ENCODE measurements at regions not wholly inside any gene's neighbourhood (a gene's known extent, or its start where the extent isn't known, plus 50 kb on each side); places are given as distances from the start of the nearest gene placed in this dataset.

DNA sequence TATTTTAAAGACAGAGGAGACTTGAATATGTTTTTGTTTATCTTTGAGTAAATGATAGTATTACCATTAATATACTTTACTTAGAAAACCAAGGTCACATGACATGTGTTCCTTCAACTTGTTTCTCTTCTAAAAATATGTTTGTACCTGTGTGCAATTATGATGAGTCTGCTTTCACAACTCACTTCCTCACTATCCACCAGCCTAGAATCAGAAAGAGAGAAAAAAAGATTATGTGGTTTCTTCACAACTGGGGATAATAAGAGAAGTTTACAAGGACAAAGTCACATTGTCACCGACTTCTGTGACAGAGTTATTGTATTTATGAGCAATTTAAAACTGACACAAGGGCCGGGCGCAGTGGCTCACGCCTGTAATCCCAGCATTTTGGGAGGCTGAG, 1112.1 kb downstream of the RPA4 start:
- TF ChIP-seq, protein P1, sequence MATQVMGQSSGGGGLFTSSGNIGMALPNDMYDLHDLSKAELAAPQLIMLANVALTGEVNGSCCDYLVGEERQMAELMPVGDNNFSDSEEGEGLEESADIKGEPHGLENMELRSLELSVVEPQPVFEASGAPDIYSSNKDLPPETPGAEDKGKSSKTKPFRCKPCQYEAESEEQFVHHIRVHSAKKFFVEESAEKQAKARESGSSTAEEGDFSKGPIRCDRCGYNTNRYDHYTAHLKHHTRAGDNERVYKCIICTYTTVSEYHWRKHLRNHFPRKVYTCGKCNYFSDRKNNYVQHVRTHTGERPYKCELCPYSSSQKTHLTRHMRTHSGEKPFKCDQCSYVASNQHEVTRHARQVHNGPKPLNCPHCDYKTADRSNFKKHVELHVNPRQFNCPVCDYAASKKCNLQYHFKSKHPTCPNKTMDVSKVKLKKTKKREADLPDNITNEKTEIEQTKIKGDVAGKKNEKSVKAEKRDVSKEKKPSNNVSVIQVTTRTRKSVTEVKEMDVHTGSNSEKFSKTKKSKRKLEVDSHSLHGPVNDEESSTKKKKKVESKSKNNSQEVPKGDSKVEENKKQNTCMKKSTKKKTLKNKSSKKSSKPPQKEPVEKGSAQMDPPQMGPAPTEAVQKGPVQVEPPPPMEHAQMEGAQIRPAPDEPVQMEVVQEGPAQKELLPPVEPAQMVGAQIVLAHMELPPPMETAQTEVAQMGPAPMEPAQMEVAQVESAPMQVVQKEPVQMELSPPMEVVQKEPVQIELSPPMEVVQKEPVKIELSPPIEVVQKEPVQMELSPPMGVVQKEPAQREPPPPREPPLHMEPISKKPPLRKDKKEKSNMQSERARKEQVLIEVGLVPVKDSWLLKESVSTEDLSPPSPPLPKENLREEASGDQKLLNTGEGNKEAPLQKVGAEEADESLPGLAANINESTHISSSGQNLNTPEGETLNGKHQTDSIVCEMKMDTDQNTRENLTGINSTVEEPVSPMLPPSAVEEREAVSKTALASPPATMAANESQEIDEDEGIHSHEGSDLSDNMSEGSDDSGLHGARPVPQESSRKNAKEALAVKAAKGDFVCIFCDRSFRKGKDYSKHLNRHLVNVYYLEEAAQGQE (IDR thresholded peaks at IDR 0.05; ENCODE audit: low read depth) = no peak
- TF ChIP-seq, protein P2, sequence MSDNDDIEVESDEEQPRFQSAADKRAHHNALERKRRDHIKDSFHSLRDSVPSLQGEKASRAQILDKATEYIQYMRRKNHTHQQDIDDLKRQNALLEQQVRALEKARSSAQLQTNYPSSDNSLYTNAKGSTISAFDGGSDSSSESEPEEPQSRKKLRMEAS (IDR thresholded peaks at IDR 0.05) = no peak
- no peak for TF ChIP-seq TAF1 (IDR thresholded peaks at IDR 0.05; ENCODE audit: low read depth)
- TF ChIP-seq TEAD4 (IDR thresholded peaks at IDR 0.05) = no peak
- no peak for TF ChIP-seq EGR1 (IDR thresholded peaks at IDR 0.05)
- no peak for TF ChIP-seq NFIC (IDR thresholded peaks at IDR 0.05)
- no peak for TF ChIP-seq EP300 (IDR thresholded peaks at IDR 0.05; ENCODE audit: borderline replicate concordance)
- TF ChIP-seq RAD21 (IDR thresholded peaks at IDR 0.05; ENCODE audit: low read depth) = no peak
- TF ChIP-seq ZBTB7A (IDR thresholded peaks at IDR 0.05; ENCODE audit: low read depth) = no peak
- TF ChIP-seq CREB1 (IDR thresholded peaks at IDR 0.05; ENCODE audit: low read depth) = no peak
- no peak for TF ChIP-seq YY1 (IDR thresholded peaks at IDR 0.05; ENCODE audit: low read depth)

All from Ishikawa (cell line).